ENCODE measurements at regions not wholly inside any gene's neighbourhood (a gene's known extent, or its start where the extent isn't known, plus 50 kb on each side); places are given as distances from the start of the nearest gene placed in this dataset.

DNA sequence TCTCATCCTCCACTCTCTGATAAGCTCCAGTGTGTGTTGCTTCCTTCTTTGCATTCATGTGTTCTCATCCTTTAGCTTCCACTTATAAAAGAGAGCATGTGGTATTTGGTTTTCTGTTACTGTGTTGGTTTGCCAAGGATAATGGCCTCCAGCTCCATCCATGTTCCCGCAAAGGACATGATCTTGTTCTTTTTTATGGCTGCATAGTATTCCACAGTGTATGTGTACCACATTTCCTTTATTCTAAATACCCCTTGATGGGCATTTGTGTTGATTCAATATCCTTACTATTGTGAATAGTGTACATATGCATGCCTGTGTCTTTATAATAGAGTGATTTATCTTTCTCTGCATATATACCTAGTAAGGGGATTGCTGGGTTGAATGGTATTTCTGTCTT lies 155.1 kb downstream of the DCK start:
- no peak for DNase-seq (ENCODE audit: low read depth)
- TF ChIP-seq, protein P1, sequence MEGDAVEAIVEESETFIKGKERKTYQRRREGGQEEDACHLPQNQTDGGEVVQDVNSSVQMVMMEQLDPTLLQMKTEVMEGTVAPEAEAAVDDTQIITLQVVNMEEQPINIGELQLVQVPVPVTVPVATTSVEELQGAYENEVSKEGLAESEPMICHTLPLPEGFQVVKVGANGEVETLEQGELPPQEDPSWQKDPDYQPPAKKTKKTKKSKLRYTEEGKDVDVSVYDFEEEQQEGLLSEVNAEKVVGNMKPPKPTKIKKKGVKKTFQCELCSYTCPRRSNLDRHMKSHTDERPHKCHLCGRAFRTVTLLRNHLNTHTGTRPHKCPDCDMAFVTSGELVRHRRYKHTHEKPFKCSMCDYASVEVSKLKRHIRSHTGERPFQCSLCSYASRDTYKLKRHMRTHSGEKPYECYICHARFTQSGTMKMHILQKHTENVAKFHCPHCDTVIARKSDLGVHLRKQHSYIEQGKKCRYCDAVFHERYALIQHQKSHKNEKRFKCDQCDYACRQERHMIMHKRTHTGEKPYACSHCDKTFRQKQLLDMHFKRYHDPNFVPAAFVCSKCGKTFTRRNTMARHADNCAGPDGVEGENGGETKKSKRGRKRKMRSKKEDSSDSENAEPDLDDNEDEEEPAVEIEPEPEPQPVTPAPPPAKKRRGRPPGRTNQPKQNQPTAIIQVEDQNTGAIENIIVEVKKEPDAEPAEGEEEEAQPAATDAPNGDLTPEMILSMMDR (IDR thresholded peaks at IDR 0.05; ENCODE audit: insufficient read depth, low read depth, low read length, missing control alignments): no peak
- H3K4me3 ChIP-seq (ENCODE audit: low read depth, low read length): no peak overlapping the region

DNA sequence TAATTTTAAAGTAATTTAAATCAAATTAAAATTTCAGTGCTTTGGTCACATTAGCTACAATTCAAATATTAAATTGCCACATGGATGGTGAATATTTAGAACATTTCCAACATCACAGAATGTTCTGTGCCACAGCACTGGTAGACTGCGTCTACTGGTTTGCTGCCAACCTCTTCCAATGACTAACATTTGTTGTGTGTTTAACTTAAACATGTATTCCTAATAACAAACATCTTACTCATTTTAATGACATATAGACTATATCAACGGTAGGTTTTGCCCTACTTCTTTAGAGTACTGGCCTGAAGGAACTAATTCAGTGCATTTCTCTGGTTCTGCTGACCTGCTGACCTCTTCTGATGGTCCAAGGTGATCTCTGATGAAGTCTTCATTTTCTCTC lies 157.6 kb downstream of the DCK start:
- TF ChIP-seq, protein P1 (IDR thresholded peaks at IDR 0.05; ENCODE audit: insufficient read depth, low read depth, low read length, missing control alignments): no peak
- DNase-seq (ENCODE audit: low read depth): no peak
- H3K4me3 ChIP-seq (ENCODE audit: low read depth, low read length): no peak overlapping the region

DNA sequence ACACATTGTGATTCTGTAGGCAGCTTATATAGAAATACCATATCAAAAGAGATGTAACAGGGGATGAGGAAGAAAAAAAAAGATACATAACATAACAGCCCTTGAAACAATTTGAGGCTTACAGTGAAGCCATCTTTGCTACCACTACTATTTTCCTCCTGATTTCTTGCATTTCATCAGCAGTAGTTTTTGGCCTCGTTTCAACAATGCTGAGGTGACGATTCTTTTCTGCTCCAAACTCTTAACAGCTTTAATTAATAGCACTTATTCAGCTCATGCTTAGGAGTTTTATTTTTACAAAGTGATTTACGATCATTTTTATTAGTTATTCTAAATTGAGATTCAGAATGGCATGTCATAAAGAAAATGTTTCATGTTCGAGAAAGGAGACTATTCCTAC lies 163.2 kb downstream of the DCK start:
- H3K4me3 ChIP-seq (ENCODE audit: low read depth, low read length): no peak overlapping the region
- TF ChIP-seq, protein P1 (IDR thresholded peaks at IDR 0.05; ENCODE audit: insufficient read depth, low read depth, low read length, missing control alignments): no peak
- DNase-seq (ENCODE audit: low read depth): no peak

DNA sequence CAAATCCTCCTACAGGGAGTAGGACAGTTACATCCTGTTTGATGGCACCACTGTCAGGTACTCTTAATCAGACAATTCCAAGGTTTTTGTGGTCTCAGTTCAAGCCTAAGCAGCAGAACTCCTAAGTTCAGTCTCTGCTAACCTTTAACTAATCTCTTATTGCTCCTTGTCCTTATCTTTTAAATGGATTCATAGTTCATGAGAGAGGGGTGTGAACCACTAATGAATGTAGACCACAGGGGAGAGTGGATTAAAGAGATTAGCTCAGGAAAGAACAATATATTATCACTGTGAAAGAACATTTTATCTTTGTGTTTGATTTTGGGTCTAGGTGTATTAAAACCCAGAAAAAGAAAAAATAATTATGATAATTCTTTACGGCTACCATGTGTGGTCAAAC lies 168.9 kb downstream of the DCK start:
- no peak for DNase-seq (ENCODE audit: low read depth)
- TF ChIP-seq, protein P1 (IDR thresholded peaks at IDR 0.05; ENCODE audit: insufficient read depth, low read depth, low read length, missing control alignments): no peak
- no peak overlapping the region for H3K4me3 ChIP-seq (ENCODE audit: low read depth, low read length)

DNA sequence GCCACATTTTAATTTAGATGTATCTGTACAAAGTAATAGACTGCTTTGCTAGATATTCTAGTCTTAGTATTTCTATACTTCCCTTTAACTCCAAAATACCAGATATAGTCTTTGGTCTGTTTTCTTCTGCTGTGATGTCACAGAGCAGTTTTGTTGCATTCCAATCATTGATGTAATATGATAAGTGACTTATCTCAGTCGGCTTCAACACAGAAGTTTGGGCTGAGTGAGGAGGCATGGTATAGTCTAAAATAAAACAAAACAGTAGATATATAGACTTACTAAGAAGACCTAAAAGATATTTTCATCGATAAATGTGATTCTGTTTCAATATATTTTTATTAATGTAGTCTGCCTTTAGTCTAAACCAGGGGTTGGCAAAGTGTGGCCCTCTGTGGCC lies 169.9 kb downstream of the DCK start:
- TF ChIP-seq, protein P1 (IDR thresholded peaks at IDR 0.05; ENCODE audit: insufficient read depth, low read depth, low read length, missing control alignments): no peak
- no peak overlapping the region for H3K4me3 ChIP-seq (ENCODE audit: low read depth, low read length)
- no peak for DNase-seq (ENCODE audit: low read depth)

DNA sequence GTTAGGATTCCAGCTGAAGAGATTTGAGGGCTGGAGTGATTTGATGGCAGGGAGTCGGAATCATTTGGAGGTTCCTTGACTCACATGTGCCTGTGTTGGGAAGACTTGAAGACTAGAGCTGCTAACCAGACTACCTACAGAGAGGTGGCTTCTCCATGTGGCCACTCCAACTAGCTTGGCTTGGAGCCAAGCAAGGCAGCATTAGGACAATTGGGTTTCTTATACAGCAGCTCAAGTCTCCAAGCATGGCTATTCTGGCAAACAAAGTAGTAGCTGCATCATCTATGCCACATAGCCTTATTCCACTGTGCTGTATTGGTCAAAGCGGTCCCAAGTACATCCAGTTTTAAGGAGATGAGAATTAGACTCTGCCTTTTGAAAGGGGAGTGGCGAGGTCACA lies 171.7 kb upstream of the SLC4A4 start:
- TF ChIP-seq, protein P1 (IDR thresholded peaks at IDR 0.05; ENCODE audit: insufficient read depth, low read depth, low read length, missing control alignments): no peak
- H3K4me3 ChIP-seq (ENCODE audit: low read depth, low read length): no peak overlapping the region

DNA sequence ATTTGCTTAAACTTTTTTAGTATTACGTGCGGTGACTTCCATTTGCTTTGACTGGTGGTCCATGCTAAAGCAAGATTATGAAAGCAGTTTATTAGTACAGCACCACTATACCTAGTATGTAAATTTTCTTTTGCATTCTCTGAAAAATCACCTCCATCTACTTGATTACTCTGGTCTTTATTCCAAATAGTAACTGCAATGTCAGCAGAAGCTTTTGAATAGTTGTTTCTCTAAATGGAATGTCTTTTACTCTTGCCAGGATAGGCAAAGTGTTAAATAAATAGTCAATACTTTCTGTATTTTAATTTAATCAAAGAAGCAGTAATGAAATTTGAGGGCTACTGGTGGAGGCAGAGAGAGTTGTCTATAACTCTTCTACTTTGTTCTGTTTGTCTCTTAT lies 167.2 kb upstream of the SLC4A4 start:
- TF ChIP-seq, protein P1 (IDR thresholded peaks at IDR 0.05; ENCODE audit: insufficient read depth, low read depth, low read length, missing control alignments): no peak
- no peak for DNase-seq (ENCODE audit: low read depth)
- H3K4me3 ChIP-seq (ENCODE audit: low read depth, low read length): no peak overlapping the region

More for the DNA sequence above, 171.7 kb upstream of the SLC4A4 start:
- DNase-seq (ENCODE audit: low read depth): no peak
